ENCODE measurements at regions not wholly inside any gene's neighbourhood (a gene's known extent, or its start where the extent isn't known, plus 50 kb on each side); places are given as distances from the start of the nearest gene placed in this dataset.

GRCh38 chr17:79331492-79331891 lies 256.9 kb downstream of the ENGASE start:
- no peak for TF ChIP-seq YY1 (IDR thresholded peaks at IDR 0.05; ENCODE audit: low read depth)
- TF ChIP-seq FOXM1 (IDR thresholded peaks at IDR 0.05; ENCODE audit: borderline replicate concordance, low read depth) = no peak
- TF ChIP-seq, protein P1, sequence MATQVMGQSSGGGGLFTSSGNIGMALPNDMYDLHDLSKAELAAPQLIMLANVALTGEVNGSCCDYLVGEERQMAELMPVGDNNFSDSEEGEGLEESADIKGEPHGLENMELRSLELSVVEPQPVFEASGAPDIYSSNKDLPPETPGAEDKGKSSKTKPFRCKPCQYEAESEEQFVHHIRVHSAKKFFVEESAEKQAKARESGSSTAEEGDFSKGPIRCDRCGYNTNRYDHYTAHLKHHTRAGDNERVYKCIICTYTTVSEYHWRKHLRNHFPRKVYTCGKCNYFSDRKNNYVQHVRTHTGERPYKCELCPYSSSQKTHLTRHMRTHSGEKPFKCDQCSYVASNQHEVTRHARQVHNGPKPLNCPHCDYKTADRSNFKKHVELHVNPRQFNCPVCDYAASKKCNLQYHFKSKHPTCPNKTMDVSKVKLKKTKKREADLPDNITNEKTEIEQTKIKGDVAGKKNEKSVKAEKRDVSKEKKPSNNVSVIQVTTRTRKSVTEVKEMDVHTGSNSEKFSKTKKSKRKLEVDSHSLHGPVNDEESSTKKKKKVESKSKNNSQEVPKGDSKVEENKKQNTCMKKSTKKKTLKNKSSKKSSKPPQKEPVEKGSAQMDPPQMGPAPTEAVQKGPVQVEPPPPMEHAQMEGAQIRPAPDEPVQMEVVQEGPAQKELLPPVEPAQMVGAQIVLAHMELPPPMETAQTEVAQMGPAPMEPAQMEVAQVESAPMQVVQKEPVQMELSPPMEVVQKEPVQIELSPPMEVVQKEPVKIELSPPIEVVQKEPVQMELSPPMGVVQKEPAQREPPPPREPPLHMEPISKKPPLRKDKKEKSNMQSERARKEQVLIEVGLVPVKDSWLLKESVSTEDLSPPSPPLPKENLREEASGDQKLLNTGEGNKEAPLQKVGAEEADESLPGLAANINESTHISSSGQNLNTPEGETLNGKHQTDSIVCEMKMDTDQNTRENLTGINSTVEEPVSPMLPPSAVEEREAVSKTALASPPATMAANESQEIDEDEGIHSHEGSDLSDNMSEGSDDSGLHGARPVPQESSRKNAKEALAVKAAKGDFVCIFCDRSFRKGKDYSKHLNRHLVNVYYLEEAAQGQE (IDR thresholded peaks at IDR 0.05; ENCODE audit: low read depth) = no peak
- TF ChIP-seq, protein P2, sequence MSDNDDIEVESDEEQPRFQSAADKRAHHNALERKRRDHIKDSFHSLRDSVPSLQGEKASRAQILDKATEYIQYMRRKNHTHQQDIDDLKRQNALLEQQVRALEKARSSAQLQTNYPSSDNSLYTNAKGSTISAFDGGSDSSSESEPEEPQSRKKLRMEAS (IDR thresholded peaks at IDR 0.05) = no peak
- no peak for TF ChIP-seq EP300 (IDR thresholded peaks at IDR 0.05; ENCODE audit: borderline replicate concordance)
- no peak for TF ChIP-seq TAF1 (IDR thresholded peaks at IDR 0.05; ENCODE audit: low read depth)
- TF ChIP-seq TCF12 (IDR thresholded peaks at IDR 0.05; ENCODE audit: low read depth) = no peak
- no peak for TF ChIP-seq CEBPB (IDR thresholded peaks at IDR 0.05)
- TF ChIP-seq TEAD4 (IDR thresholded peaks at IDR 0.05) = no peak
